ENCODE measurements at regions not wholly inside any gene's neighbourhood (a gene's known extent, or its start where the extent isn't known, plus 50 kb on each side); places are given as distances from the start of the nearest gene placed in this dataset.
A peak's percentile ranks its signal among the peaks of the same experiment; 100 is the strongest.

DNA sequence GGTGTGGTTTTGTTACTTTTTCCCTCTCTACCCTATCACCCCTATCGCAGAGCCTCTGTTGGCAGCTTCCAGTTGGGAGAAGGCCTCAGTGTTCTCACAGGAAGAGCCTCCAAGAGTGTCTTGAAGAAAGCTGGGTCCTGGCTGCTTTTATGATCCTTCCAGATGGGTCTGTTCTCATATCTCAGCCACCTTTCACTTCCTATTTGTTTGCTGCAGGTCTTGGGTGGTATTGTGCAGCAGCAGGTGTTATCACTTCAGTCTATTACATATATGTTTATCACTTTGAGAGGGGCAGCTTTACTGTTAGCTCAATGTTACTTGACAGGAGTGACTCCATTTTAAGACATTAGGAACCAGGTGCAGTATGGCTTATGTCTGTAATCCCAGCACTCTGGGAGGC lies 59.2 kb upstream of the GDNF start:
- Histone ChIP-seq H2AFZ (ENCODE audit: insufficient read depth, low read depth, low read length, poor library complexity, severe bottlenecking) (no peak overlapping the region), H3K4me1 (ENCODE audit: control insufficient read depth in 1 of 2, insufficient read depth in 2 of 2, low read length in 2 of 2) (no peaks in the 10 kb centered on the region), H3K4me3 (replicated peaks in 1 of 3; ENCODE audit: low read depth in 2 of 3, low read length in 3 of 3) (no peak overlapping the region), H3K36me3 (replicated peaks in 1 of 2; ENCODE audit: control insufficient read depth in 1 of 2, insufficient read depth in 2 of 2, low read length in 2 of 2) (no peaks in the 10 kb centered on the region), H3K9ac (ENCODE audit: insufficient read depth, low read length, poor library complexity, severe bottlenecking) (no peak overlapping the region), H4K20me1 (ENCODE audit: insufficient read depth, low read length) (no peaks in the 10 kb centered on the region), H3K27me3 (ENCODE audit: control insufficient read depth in 2 of 2, insufficient read depth in 2 of 2, low read length in 2 of 2) (no peaks in the 10 kb centered on the region), H3K79me2 (ENCODE audit: insufficient read depth, low read length) (no peaks in the 10 kb centered on the region), H3K4me2 (replicated peaks; ENCODE audit: extremely low read depth, low read length, poor library complexity, severe bottlenecking) (no peak overlapping the region), H3K9me3 (replicated peaks in 1 of 2; ENCODE audit: control insufficient read depth in 1 of 2, insufficient read depth in 1 of 2, low read length in 2 of 2) (no peaks in the 10 kb centered on the region), H3K27ac (ENCODE audit: low read depth in 1 of 2, low read length in 2 of 2) (no peak overlapping the region)
- TF ChIP-seq, protein P1, sequence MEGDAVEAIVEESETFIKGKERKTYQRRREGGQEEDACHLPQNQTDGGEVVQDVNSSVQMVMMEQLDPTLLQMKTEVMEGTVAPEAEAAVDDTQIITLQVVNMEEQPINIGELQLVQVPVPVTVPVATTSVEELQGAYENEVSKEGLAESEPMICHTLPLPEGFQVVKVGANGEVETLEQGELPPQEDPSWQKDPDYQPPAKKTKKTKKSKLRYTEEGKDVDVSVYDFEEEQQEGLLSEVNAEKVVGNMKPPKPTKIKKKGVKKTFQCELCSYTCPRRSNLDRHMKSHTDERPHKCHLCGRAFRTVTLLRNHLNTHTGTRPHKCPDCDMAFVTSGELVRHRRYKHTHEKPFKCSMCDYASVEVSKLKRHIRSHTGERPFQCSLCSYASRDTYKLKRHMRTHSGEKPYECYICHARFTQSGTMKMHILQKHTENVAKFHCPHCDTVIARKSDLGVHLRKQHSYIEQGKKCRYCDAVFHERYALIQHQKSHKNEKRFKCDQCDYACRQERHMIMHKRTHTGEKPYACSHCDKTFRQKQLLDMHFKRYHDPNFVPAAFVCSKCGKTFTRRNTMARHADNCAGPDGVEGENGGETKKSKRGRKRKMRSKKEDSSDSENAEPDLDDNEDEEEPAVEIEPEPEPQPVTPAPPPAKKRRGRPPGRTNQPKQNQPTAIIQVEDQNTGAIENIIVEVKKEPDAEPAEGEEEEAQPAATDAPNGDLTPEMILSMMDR (IDR thresholded peaks at IDR 0.05) = no peak
- H3K27me3 Mint-ChIP-seq (ENCODE audit: low read depth in 3 of 3) = peaks cover 3 to 10% (median 4%) of the 10 kb centered on the region in 3 donors
- H3K4me1 Mint-ChIP-seq = no peaks in the 10 kb centered on the region
- intact Hi-C loops (cut with micrococcal nuclease) = no loop called here
- no peak overlapping the region for H3K27ac Mint-ChIP-seq
- no peak overlapping the region for H3K4me3 Mint-ChIP-seq
- no peak for DNase-seq
- no peaks in the 10 kb centered on the region for H3K36me3 Mint-ChIP-seq
- H3K9me3 Mint-ChIP-seq = peaks cover 0 to 8% (median 2%) of the 10 kb centered on the region in 7 donors
- WGBS (ENCODE audit: insufficient coverage) = no CpG with 5 or more reads among the region's 1 CpG

GRCh38 chr5:37896159-37896558 lies 56.3 kb upstream of the GDNF start:
- intact Hi-C loops (cut with micrococcal nuclease) = no loop called here
- Histone ChIP-seq H3K27me3 (ENCODE audit: control insufficient read depth in 2 of 2, insufficient read depth in 2 of 2, low read length in 2 of 2) (no peaks in the 10 kb centered on the region), H3K36me3 (replicated peaks in 1 of 2; ENCODE audit: control insufficient read depth in 1 of 2, insufficient read depth in 2 of 2, low read length in 2 of 2) (no peaks in the 10 kb centered on the region), H3K9me3 (replicated peaks in 1 of 2; ENCODE audit: control insufficient read depth in 1 of 2, insufficient read depth in 1 of 2, low read length in 2 of 2) (no peaks in the 10 kb centered on the region), H3K4me2 (replicated peaks; ENCODE audit: extremely low read depth, low read length, poor library complexity, severe bottlenecking) (no peak overlapping the region), H3K79me2 (ENCODE audit: insufficient read depth, low read length) (no peaks in the 10 kb centered on the region), H2AFZ (ENCODE audit: insufficient read depth, low read depth, low read length, poor library complexity, severe bottlenecking) (no peak overlapping the region), H3K9ac (ENCODE audit: insufficient read depth, low read length, poor library complexity, severe bottlenecking) (no peak overlapping the region), H3K4me3 (replicated peaks in 1 of 3; ENCODE audit: low read depth in 2 of 3, low read length in 3 of 3) (no peak overlapping the region), H3K4me1 (ENCODE audit: control insufficient read depth in 1 of 2, insufficient read depth in 2 of 2, low read length in 2 of 2) (no peaks in the 10 kb centered on the region), H3K27ac (ENCODE audit: low read depth in 1 of 2, low read length in 2 of 2) (no peak overlapping the region), H4K20me1 (ENCODE audit: insufficient read depth, low read length) (no peaks in the 10 kb centered on the region)
- WGBS (ENCODE audit: insufficient coverage) = 85% methylated on average over 2 of the region's 4 CpGs
- Mint-ChIP-seq H3K4me3 (no peak overlapping the region), H3K4me1 (no peaks in the 10 kb centered on the region), H3K27ac (peak overlapping the region in 1 of 7 donors; percentile 1), H3K9me3 (peaks cover 0 to 8% (median 0%) of the 10 kb centered on the region in 7 donors), H3K36me3 (no peaks in the 10 kb centered on the region), H3K27me3 (ENCODE audit: low read depth in 3 of 3) (peaks cover 2 to 10% (median 3%) of the 10 kb centered on the region in 3 donors)
- DNase-seq = no peak
- TF ChIP-seq, protein P1 (IDR thresholded peaks at IDR 0.05) = no peak

Measured in CD14-positive monocyte (primary cell).